H54 (cell line): ENCODE measurements at regions not wholly inside any gene's neighbourhood (a gene's known extent, or its start where the extent isn't known, plus 50 kb on each side); places are given as distances from the start of the nearest gene placed in this dataset.
"Not testable (repeated sequence)": the region's sequence is repeated elsewhere in the genome, so short reads cannot be mapped to it uniquely, and the experiment has no call there.

Experiments
- DNase-seq: peaks from one replicate; pipeline ENCODE4 v3.0.0; 2011; ENCODE audit warnings: low spot score, mixed read lengths; ENCODE audit not compliant: insufficient read length
- FAIRE-seq: peaks from 3 replicates; lab custom pipeline; 2011; peaks lifted over from hg19 to GRCh38; lab: Jason Lieb, UNC
- POLR2A ChIP-seq: IDR thresholded peaks from 2 replicates; pipeline ENCODE4 v1.6.1; 2011; ENCODE audit warnings: low read depth, mild to moderate bottlenecking, low read length

DNA sequence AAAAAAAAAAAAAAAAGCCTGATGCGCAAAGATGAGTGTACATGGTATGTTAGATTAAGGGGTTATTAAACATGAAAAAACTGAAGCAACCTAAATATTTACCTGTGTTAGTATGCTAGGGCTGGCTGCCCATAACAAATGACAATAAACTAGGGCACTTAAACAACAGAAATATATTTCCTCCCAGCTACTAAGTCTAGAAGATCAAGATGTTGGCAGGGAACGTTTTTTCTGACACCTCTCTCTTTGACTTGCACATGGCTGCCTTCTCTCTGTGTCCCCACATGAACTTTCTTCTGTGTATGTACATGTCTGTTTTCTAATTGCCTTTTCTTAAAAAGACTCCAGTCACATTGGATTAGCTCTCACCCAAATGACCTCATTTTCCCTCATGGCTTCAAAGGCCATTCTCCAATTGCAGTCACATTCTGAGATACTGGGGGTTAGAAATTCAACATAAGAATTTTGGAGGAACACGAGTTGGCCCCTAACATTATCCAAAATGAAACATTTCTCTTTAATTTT is 694.5 kb downstream of the CDH9 start:
- DNase-seq (no peak), FAIRE-seq (no peak)
- no peak for TF ChIP-seq POLR2A

DNA sequence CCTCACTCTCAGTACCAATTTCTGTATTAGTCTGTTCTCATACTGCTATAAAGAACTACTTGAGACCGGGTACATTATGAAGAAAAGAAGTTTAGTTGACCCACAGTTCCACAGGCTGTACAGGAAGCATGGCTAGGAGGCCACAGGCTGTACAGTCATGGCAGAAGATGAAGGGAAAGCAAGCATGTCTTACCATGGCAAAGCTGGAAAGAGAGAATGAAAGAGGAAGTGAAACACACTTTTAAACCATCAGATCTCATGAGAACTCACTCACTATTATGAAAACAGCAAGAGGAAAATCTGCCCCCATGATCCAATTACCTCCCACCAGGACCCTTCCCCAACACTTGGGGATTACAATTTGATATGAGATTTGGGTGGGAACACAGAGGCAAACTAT is 698.8 kb downstream of the CDH9 start:
- no peak for TF ChIP-seq POLR2A
- DNase-seq (no peak), FAIRE-seq (no peak)

DNA sequence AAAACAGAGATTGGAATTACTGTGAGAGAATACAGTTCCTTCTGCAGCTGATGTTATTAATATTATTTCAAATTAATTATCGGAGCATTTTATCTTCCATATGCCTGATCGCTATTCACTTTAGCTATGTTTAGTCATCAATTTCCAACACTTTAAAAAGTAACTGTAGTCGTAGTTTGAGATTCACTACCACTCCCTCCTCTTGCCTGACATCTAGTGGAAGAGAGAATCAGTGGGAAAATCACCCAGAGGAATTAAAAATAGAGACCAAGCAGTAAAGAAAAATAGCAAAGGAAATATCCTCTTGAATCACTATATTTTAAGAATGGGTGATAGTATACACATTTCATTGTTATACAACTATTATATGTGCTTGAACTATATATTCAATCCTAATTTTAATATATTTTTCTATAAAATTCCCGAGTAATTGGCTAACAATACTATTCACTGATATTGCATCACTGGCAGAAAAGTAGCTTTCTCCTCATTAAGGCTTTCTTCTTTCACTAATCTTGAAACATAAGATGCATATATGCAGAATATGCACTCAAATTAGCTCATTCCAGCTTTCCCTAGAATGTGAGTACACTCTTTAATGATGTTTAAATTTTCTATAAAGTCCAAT is 708.7 kb downstream of the CDH9 start:
- TF ChIP-seq POLR2A: no peak
- DNase-seq (peak; percentile 11), FAIRE-seq (peak; percentile 75)

DNA sequence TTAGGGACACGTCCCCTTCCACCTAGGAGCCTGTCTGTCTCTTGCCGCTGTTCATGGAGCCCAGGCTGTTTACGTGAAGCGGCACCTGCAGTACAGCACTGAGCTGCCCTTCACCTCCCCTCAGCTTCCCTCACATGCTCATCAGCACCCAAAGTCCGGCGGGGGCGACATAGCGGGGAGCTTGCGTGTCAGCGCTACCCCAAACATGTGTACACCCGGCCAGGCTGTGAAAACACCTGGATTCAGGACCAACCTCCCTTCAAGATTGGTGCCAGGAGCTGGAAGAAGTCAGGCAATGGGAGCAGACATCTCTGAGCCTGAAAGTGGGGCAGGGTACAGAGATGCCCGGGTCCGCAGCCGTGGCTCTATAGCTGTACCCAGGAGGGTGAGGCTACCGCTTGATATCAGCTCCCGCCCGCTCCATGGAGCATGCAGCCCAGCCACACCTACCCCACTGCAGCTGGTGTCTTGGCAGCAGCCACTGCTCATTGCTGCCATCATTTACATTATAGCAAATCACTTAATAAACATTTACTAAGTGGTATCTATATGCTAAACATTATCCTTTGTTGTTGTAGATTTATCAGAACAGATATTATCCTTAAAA is 712.1 kb downstream of the CDH9 start:
- no peak for FAIRE-seq
- no peak for DNase-seq

DNA sequence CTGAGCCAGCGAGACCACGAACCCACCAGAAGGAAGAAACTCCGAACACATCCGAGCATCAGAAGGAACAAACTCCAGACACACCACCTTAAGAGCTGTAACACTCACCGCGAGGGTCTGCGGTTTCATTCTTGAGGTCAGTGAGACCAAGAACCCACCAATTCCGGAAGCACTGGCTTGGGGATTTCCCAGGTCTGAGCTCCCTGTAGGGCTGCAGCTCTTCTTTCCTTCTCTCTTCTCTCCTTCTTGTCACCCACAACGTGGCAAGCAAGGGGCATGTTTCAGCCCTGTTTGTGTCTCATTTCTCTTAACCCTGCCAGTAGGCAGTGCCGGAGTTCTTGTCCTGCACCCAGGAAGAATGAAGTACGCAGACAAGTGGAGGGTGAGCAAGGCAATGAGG is 713.0 kb downstream of the CDH9 start:
- not testable (repeated sequence) for DNase-seq, FAIRE-seq

More for the DNA sequence above, 712.1 kb downstream of the CDH9 start:
- TF ChIP-seq POLR2A: no peak

DNA sequence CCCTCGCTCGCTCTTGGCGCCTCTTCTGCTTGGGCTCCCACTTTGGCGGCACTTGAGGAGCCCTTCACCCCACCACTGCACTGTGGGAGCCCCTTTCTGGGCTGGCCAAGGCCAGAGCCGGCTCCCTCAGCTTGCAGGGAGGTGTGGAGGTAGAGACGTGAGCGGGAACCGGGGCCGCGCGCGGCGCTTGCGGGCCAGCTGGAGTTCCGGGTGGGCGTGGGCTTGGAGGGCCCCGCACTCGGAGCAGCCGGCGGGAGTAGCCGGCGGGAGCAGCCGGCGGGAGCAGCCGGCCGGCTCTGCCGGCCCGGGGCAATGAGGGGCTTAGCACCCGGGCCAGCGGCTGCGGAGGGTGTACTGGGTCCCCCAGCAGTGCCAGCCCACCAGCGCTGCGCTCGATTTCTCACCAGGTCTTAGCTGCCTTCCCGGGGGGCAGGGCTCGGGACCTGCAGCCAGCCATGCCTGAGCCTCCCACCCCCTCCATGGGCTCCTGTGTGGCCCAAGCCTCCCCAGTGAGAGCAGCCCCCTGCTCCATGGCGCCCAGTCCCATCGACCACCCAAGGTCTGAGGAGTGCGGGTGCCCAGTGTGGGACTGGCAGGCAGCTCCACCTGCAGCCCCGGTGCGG is 714.0 kb downstream of the CDH9 start:
- FAIRE-seq, DNase-seq: not testable (repeated sequence)

DNA sequence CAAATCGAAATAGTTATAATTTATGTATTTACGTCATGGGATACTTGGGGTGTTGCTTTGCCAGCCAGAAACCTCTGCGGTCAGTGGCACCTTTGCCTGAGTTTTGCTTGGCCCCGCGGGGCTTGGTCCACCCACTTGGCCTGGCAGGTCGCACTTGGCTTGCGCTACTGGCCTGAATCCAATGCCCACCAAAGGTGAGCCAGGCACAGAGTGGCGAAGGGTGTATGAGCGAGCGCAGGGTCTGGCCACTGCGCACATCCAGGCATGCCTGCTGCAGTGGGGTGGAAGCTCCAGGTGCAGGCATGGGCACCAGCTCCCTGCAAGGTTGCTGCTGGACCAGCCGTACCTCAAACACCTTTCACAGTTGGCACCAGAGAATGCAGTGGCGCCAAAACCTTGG is 714.6 kb downstream of the CDH9 start:
- DNase-seq (no peak), FAIRE-seq (no peak)
- no peak for TF ChIP-seq POLR2A

DNA sequence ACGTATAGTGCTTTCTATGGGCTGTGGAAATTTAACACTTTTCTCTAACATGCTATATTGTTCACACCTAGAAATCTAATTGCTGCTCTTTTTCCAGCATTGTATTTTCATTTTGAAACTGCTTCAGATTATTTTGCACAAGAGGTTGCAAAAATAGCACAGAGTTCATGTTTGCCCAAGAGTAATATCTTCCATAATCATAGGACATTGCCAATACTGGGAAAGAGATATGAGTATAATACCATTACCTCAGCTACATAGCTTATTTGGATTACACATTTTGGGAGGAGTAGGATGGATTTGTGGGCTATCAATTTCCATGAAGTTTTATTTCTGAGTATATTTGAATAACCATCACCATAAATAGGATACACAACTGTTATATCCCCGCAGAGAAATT is 717.1 kb downstream of the CDH9 start:
- TF ChIP-seq POLR2A: no peak
- no peak for FAIRE-seq

DNA sequence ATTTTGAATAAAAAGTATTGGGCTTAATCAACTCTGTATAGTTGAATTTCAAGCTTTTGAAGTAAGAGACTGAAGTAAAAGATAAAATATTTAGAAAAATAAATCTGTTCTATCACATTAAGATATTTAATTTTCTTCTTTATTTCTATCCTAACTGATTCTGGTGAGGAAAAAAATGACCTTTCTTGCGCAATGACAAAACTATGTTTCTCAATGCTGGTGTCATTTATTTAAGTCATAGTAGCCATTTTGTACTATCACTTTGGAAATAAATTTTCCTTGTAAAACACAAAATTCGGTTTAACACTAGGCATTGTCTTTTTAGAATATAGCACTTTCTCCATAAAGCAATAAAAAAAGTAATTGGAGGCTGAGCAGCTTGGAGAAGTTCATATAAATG is 728.0 kb downstream of the CDH9 start:
- FAIRE-seq (no peak), DNase-seq (no peak)
- TF ChIP-seq POLR2A: no peak

More for the DNA sequence above, 717.1 kb downstream of the CDH9 start:
- no peak for DNase-seq

DNA sequence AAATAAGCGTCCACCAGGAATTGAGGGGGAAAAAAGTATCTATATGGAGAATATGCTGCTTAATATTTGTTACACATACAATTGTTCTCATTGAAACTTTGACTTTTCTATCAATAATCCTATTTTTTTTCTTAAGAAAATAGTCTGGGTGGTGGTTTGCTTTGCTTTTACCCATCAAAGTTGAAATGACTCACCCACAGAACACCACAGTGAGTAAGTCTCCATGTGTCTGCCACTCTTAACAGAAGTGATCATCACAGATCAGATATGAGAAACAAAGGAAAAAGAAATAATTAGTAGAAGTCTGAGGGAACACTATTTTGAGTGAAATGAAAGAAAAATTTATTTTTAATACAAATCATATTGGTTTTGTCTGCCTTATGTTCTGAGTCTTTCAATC is 742.8 kb downstream of the CDH9 start:
- DNase-seq (no peak), FAIRE-seq (peak; percentile 68)
- TF ChIP-seq POLR2A: no peak

DNA sequence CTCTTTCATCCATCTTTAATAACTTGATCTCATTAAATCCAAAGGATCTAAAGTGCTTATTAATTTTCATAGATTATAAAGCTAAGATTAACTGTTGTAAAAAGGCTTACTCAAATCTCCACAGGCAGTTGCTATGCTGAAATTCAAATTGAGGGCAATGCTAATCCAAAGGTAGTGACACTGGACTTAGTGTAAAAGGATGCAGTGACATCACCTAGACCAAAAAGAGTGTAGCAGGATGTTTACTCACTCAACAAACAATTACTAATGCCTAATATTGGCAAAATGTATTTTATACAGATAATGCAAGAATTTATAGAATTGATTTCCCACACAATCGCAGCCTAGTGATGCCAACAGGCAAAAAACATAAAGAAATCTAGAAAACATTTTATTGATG is 756.2 kb downstream of the CDH9 start:
- no peak for TF ChIP-seq POLR2A
- DNase-seq (no peak), FAIRE-seq (no peak)

DNA sequence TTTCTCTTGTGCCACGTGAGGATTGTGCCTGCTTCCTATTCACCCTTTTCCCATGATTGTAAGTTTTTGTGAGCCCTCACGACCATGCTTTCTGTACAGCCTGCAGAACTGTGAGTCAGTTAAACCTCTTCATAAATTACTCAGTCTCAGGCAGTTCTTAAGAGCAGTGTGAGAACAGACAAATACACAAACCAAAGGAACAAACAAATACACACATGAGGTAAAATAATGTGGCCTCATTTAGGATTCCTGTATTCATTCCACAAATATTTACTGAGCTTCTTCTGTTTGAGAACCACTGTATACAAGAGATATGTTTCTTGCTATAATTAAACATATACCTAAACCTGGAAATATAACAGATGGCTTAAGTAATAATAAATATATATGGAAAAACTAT is 760.3 kb downstream of the CDH9 start:
- FAIRE-seq (no peak), DNase-seq (no peak)
- TF ChIP-seq POLR2A: no peak

DNA sequence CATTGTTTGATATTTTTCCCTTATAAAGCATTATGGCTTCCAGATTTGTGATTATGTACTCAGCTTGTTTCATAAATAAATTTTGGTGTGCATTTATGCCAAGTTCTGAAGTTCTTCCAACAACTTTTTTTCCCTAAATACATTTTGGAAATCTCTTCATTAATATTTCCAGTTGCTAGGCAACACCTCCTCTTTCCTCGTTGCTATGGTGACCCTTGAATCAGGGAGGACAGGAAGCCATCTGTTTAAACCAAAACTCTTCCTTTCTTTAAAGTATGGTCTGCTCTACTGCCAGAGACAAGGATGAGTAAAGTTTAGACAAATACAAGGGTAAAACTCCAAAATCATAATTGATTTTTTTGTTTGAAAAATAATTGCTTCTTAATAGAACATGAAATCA is 779.3 kb downstream of the CDH9 start:
- FAIRE-seq (no peak), DNase-seq (no peak)
- TF ChIP-seq POLR2A: no peak

DNA sequence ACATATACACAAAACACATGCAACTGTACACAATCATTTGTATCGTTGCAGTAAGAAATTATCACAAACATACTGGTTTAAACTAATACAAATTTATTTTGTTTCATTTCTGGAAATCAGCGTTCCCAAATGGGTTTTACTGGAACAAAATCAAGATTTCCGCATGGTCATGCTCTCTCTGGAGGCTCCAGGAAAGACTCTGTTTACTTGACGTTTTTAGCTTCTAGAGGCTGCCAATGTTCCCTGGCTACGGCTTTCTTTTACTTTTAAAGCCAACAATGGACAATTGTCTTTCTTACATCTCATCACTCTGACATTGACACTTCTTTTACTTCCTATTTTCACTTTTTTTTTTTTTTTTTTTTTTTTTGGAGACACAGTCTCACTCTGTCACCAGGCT is 793.1 kb downstream of the CDH9 start:
- TF ChIP-seq POLR2A: no peak

DNA sequence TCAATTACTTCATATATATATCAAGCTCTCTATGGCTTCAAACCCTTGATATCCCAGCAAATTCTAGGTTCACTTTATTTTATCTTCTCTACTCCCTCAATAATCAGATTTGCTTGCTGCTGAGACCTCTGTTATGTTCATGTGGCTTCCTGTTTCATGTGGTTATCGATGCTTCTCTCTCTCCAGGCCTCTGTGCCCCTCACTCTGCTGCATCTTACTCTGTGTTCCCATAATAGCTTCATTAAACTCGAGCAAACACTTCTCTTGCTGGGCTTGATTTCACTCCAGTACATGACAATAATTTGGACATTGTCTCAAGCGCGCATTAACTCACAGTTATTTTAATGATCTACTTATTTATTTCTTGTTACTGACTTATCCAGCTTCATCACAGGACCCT is 798.8 kb downstream of the CDH9 start:
- no peak for FAIRE-seq
- TF ChIP-seq POLR2A: no peak

More for the DNA sequence above, 793.1 kb downstream of the CDH9 start:
- FAIRE-seq: peak; percentile 81
- no peak for DNase-seq

More for the DNA sequence above, 798.8 kb downstream of the CDH9 start:
- no peak for DNase-seq
